Tibial nerve (tissue), 4 donors: ENCODE measurements at regions not wholly inside any gene's neighbourhood (a gene's known extent, or its start where the extent isn't known, plus 50 kb on each side); places are given as distances from the start of the nearest gene placed in this dataset.

Experiments
- DNase-seq, 2 donors: peaks; one replicate each; pipeline ENCODE4 v3.0.0-alpha.2; 2019; ENCODE audit warnings: low spot score in 2 of 2
- H3K27ac ChIP-seq, 4 donors: fragments of 200-600 bp; sonication (generic) in 3 of 4; one replicate each; pipeline ENCODE4 v1.5.1; 2017 to 2019; ENCODE audit warnings: mild to moderate bottlenecking in 1 of 4
- H3K27me3 ChIP-seq, 2 donors: fragments of 200-600 bp; sonication (generic) in 1 of 2; one replicate each; pipeline versions ENCODE4 v1.5.1 to v1.6.0; 2017 to 2019
- H3K36me3 ChIP-seq, 3 donors: fragments of 200-600 bp; sonication (generic); one replicate each; pipeline ENCODE4 v1.5.1; 2018 to 2019
- H3K4me1 ChIP-seq, 4 donors: fragments of 200-600 bp; sonication (generic) in 3 of 4; one replicate each; pipeline ENCODE4 v1.5.1; 2017 to 2019
- H3K4me3 ChIP-seq, 4 donors: fragments of 200-600 bp; sonication (generic) in 3 of 4; one replicate each; pipeline ENCODE4 v1.5.1; 2017 to 2019; ENCODE audit warnings: mild to moderate bottlenecking in 1 of 4, moderate library complexity in 1 of 4
- H3K9me3 ChIP-seq, 4 donors: fragments of 200-600 bp; sonication (generic) in 3 of 4; one replicate each; pipeline ENCODE4 v1.5.1; 2017 to 2019
- CTCF ChIP-seq, 5 experiments: fragments of 200-600 bp in 3 of 5; fragments of 450-650 bp in 2 of 5; sonication (generic) in 3 of 5; IDR thresholded peaks; one replicate each; pipeline ENCODE4 v1.5.1; 2016 to 2019; ENCODE audit warnings: antibody characterized with exemption in 5 of 5, mild to moderate bottlenecking in 3 of 5, moderate library complexity in 2 of 5
- EP300 ChIP-seq, 2 donors: sonication (generic); formaldehyde crosslinking; IDR thresholded peaks; one replicate each; pipeline ENCODE4 v1.6.1; 2017; ENCODE audit warnings: antibody characterized with exemption in 2 of 2, mild to moderate bottlenecking in 1 of 2
- POLR2A ChIP-seq, 2 donors: fragments of 450-650 bp; IDR thresholded peaks; one replicate each; pipeline ENCODE4 v1.6.1; 2017; ENCODE audit warnings: antibody characterized with exemption in 2 of 2, mild to moderate bottlenecking in 2 of 2, moderate library complexity in 2 of 2
- WGBS, 2 donors: methylation state at CpG; one replicate each; pipeline ENCODE4 v1.1.5; 2018; 5-methylcytosine and 5-hydroxymethylcytosine counted together

GRCh38 chr2:163481515-163481914 is 254.3 kb downstream of the FIGN start:
- Histone ChIP-seq H3K27ac (no peak overlapping the region), H3K36me3 (no peaks in the 10 kb centered on the region), H3K4me1 (no peaks in the 10 kb centered on the region), H3K4me3 (no peak overlapping the region), H3K9me3 (no peaks in the 10 kb centered on the region), H3K27me3 (no peaks in the 10 kb centered on the region)
- DNase-seq, result no peak
- TF ChIP-seq POLR2A (IDR thresholded peaks at IDR 0.05) (no peak), EP300 (IDR thresholded peaks at IDR 0.05) (no peak), CTCF (IDR thresholded peaks at IDR 0.05) (no peak)

DNA sequence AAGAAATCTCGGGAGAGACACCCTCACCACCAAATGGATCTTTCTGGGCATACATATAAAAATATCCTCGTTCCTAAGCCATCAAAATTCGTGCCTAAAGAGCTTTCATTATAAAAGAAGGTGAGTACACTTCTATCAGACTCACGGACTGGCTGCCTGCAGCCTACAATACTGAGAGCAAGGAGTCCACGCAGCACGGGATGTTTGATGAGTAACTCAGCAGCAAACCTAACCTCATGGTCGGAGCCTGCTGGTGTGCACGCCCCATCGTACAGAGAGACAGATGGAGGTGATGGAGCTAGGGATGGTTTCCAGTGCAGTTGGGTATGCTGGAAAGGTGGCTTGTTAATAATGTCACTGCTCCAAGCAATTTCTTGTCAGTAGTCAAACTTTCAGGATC is 256.2 kb downstream of the FIGN start:
- no peaks in the 10 kb centered on the region for H3K9me3 ChIP-seq
- H3K4me3 ChIP-seq, result no peak overlapping the region
- no peaks in the 10 kb centered on the region for H3K4me1 ChIP-seq
- no peak for DNase-seq
- H3K36me3 ChIP-seq, result no peaks in the 10 kb centered on the region
- H3K27ac ChIP-seq, result no peak overlapping the region
- no peaks in the 10 kb centered on the region for H3K27me3 ChIP-seq
- 95% methylated on average over 9 of the region's 9 CpGs for WGBS, 2 donors
- TF ChIP-seq EP300 (IDR thresholded peaks at IDR 0.05) (no peak), POLR2A (IDR thresholded peaks at IDR 0.05) (no peak), CTCF (IDR thresholded peaks at IDR 0.05) (no peak)

- WGBS, 2 donors, result 55% methylated on average over 3 of the region's 3 CpGs
- H3K27ac ChIP-seq, result no peak overlapping the region
- H3K4me3 ChIP-seq, result no peak overlapping the region
- H3K27me3 ChIP-seq, result no peaks in the 10 kb centered on the region
- H3K36me3 ChIP-seq, result no peaks in the 10 kb centered on the region
- H3K4me1 ChIP-seq, result no peaks in the 10 kb centered on the region
- TF ChIP-seq POLR2A (IDR thresholded peaks at IDR 0.05), result no peak
- no peak for TF ChIP-seq CTCF (IDR thresholded peaks at IDR 0.05)
- no peak for TF ChIP-seq EP300 (IDR thresholded peaks at IDR 0.05)
- no peak for DNase-seq
- no peaks in the 10 kb centered on the region for H3K9me3 ChIP-seq
Observed at GRCh38 chr2:163475815-163476214, 260.0 kb downstream of the FIGN start.

DNA sequence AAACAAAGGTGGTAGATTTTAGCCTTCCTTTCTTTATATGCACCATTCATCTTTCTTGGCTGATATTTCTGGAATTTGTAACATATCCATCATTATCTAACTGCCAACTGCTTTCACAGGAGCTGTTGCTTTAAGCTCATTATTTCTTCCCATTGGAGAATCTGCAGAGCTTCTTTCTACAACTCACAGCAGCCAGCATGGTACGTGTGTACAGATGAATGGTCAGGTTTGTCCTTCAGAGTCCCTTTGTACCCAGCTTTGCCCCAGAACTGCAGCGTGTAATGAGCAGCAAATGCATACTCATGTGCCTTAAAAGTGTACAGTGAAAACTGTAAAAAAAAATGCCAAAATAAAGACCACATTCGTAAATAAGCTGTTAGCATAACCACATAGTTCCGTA is 260.9 kb downstream of the FIGN start:
- H3K27ac ChIP-seq, result no peak overlapping the region
- no peaks in the 10 kb centered on the region for H3K9me3 ChIP-seq
- H3K4me3 ChIP-seq, result no peak overlapping the region
- 77 to 79% methylated on average over 4 of the region's 4 CpGs for WGBS, 2 donors
- no peaks in the 10 kb centered on the region for H3K36me3 ChIP-seq
- no peaks in the 10 kb centered on the region for H3K27me3 ChIP-seq
- TF ChIP-seq CTCF (IDR thresholded peaks at IDR 0.05), result no peak
- TF ChIP-seq POLR2A (IDR thresholded peaks at IDR 0.05), result no peak
- TF ChIP-seq EP300 (IDR thresholded peaks at IDR 0.05), result no peak
- peaks cover 0 to 3% (median 0%) of the 10 kb centered on the region in 4 donors for H3K4me1 ChIP-seq
- DNase-seq, result no peak

DNA sequence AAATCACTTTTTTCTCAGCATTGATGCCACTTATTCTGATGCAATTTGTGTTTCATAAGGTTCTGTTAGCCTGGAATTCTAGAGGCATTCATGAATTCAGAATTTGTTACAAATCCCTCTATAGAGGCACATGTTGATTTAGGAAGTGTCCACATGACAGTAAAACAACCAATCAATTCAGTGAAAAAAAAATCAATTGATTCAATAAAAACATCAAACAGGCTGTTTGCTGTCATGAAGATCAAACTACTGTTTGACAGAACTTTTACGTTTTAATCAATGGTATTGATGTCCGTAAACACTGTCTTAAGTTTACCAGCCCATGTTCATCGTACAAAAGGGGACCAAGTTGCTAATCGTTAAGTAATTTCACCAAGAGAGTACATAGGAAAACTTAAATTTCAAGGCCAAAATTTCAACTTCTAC is 261.5 kb downstream of the FIGN start:
- DNase-seq, result no peak
- TF ChIP-seq CTCF (IDR thresholded peaks at IDR 0.05), result no peak
- TF ChIP-seq POLR2A (IDR thresholded peaks at IDR 0.05), result no peak
- no peak for TF ChIP-seq EP300 (IDR thresholded peaks at IDR 0.05)
- 89 to 92% methylated on average over 4 of the region's 4 CpGs for WGBS, 2 donors
- H3K27ac ChIP-seq, result no peak overlapping the region
- peaks cover 0 to 8% (median 0%) of the 10 kb centered on the region in 4 donors for H3K4me1 ChIP-seq
- no peak overlapping the region for H3K4me3 ChIP-seq
- H3K27me3 ChIP-seq, result no peaks in the 10 kb centered on the region
- no peaks in the 10 kb centered on the region for H3K36me3 ChIP-seq
- H3K9me3 ChIP-seq, result no peaks in the 10 kb centered on the region
